Neuronal stem cell (in vitro differentiated cells): ENCODE measurements at regions not wholly inside any gene's neighbourhood (a gene's known extent, or its start where the extent isn't known, plus 50 kb on each side); places are given as distances from the start of the nearest gene placed in this dataset.
A peak's percentile ranks its signal among the peaks of the same experiment; 100 is the strongest.

ENCODE experiments used
- DNase-seq: peaks from one replicate; pipeline ENCODE4 v3.0.0-alpha.2; 2013; ENCODE audit warnings: low spot score
- H2AFZ ChIP-seq: one replicate; pipeline ENCODE4 v1.6.1; 2013; ENCODE audit warnings: mild to moderate bottlenecking, low read length, inconsistent platforms
- H2AK5ac ChIP-seq: 2 replicates; pipeline ENCODE4 v1.6.1; 2013; ENCODE audit warnings: low read depth, mild to moderate bottlenecking, inconsistent platforms, low read length, moderate library complexity, mixed read lengths
- H2BK120ac ChIP-seq: 2 replicates; pipeline ENCODE4 v1.6.1; 2013; ENCODE audit warnings: low read depth, mild to moderate bottlenecking, inconsistent platforms, low read length, moderate library complexity, mixed read lengths
- H2BK12ac ChIP-seq: one replicate; pipeline ENCODE4 v1.6.1; 2013; ENCODE audit warnings: low read length, inconsistent platforms
- H2BK15ac ChIP-seq: 2 replicates; pipeline ENCODE4 v1.6.1; 2013; ENCODE audit warnings: mild to moderate bottlenecking, low read length, inconsistent platforms, mixed read lengths
- H2BK5ac ChIP-seq: one replicate; pipeline ENCODE4 v1.6.1; 2013; ENCODE audit warnings: inconsistent platforms, mild to moderate bottlenecking, low read length, moderate library complexity
- H3K14ac ChIP-seq: one replicate; pipeline ENCODE4 v1.6.1; 2013; ENCODE audit warnings: low read length, inconsistent platforms
- H3K18ac ChIP-seq: 2 replicates; pipeline ENCODE4 v1.6.1; 2013; ENCODE audit warnings: low read length, inconsistent platforms
- H3K23ac ChIP-seq: 2 replicates; pipeline ENCODE4 v1.6.1; 2013; ENCODE audit warnings: low read depth, mild to moderate bottlenecking, mixed read lengths, low read length, inconsistent platforms; ENCODE audit not compliant: poor library complexity
- H3K27ac ChIP-seq: replicated peaks from 3 replicates; pipeline ENCODE4 v1.5.1; 2013; ENCODE audit warnings: low read length, inconsistent platforms
- H3K27me3 ChIP-seq, 3 experiments: 2 replicates each; pipeline ENCODE4 v1.6.1; 2013; ENCODE audit warnings: low read length in 3 of 3, mild to moderate bottlenecking in 2 of 3, inconsistent platforms in 1 of 3, low read depth in 1 of 3, mixed read lengths in 1 of 3, moderate library complexity in 1 of 3; ENCODE audit not compliant: control insufficient read depth in 3 of 3, insufficient read depth in 3 of 3
- H3K36me3 ChIP-seq, 2 donors: replicated peaks in 1 of 2; 2 replicates each; pipeline ENCODE4 v1.6.1; 2013; ENCODE audit warnings: low read length in 2 of 2; ENCODE audit not compliant: control insufficient read depth in 2 of 2, insufficient read depth in 2 of 2
- H3K4ac ChIP-seq: 2 replicates; pipeline ENCODE4 v1.6.1; 2013; ENCODE audit warnings: inconsistent platforms, mild to moderate bottlenecking, low read length, moderate library complexity
- H3K4me1 ChIP-seq, 2 donors: 1 replicate in 1 of 2; 2 replicates in 1 of 2; pipeline ENCODE4 v1.6.1; 2013; ENCODE audit warnings: low read length in 2 of 2, low read depth in 1 of 2; ENCODE audit not compliant: control insufficient read depth in 2 of 2, insufficient read depth in 1 of 2
- H3K4me2 ChIP-seq: one replicate; pipeline ENCODE4 v1.6.1; 2013; ENCODE audit warnings: mild to moderate bottlenecking, low read length, inconsistent platforms; ENCODE audit not compliant: insufficient read depth, poor library complexity, severe bottlenecking
- H3K4me3 ChIP-seq, 2 donors: 2 replicates each; pipeline ENCODE4 v1.5.1; 2013; ENCODE audit warnings: low read length in 2 of 2, mild to moderate bottlenecking in 2 of 2, inconsistent platforms in 1 of 2, moderate library complexity in 1 of 2
- H3K79me1 ChIP-seq: one replicate; pipeline ENCODE4 v1.6.1; 2013; ENCODE audit warnings: low read depth, mild to moderate bottlenecking, inconsistent platforms, low read length, moderate library complexity
- H3K9ac ChIP-seq: one replicate; pipeline ENCODE4 v1.6.1; 2013; ENCODE audit warnings: mild to moderate bottlenecking, low read depth, low read length, inconsistent platforms; ENCODE audit not compliant: poor library complexity
- H3K9me3 ChIP-seq, 2 donors: replicated peaks in 1 of 2; 2 replicates each; pipeline versions ENCODE3 to v1.6.1; 2013; ENCODE audit warnings: low read length in 2 of 2, mild to moderate bottlenecking in 2 of 2, inconsistent platforms in 1 of 2, low read depth in 1 of 2, mixed read lengths in 1 of 2, moderate library complexity in 1 of 2; ENCODE audit not compliant: control insufficient read depth in 2 of 2, insufficient read depth in 1 of 2
- H4K8ac ChIP-seq: one replicate; pipeline ENCODE4 v1.6.1; 2013; ENCODE audit warnings: low read depth, mild to moderate bottlenecking, inconsistent platforms, low read length, moderate library complexity
- H4K91ac ChIP-seq: one replicate; pipeline ENCODE4 v1.6.1; 2013; ENCODE audit warnings: low read length, low read depth, mild to moderate bottlenecking, inconsistent platforms; ENCODE audit not compliant: poor library complexity
- WGBS, 2 donors: extraction: QIAGEN DNeasy Blood & Tissue Kit; methylation state at CpG; one replicate each; pipeline ENCODE4 v1.1.7; 2013; ENCODE audit warnings: missing lambda C conversion rate in 2 of 2, mixed read lengths in 1 of 2; ENCODE audit not compliant: insufficient read length in 2 of 2, insufficient replicate concordance in 1 of 2; ENCODE audit errors: extremely low coverage in 2 of 2; 5-methylcytosine and 5-hydroxymethylcytosine counted together

- no peaks in the 10 kb centered on the region for H3K79me1 ChIP-seq
- H3K36me3 ChIP-seq, result no peaks in the 10 kb centered on the region
- H2AFZ ChIP-seq, result peak overlapping the region; percentile 21
- peak overlapping the region; percentile 14 for H3K27ac ChIP-seq
- no peak overlapping the region for H3K23ac ChIP-seq
- H3K9me3 ChIP-seq, result peaks cover 0 to 10% of the 10 kb centered on the region in 2 donors
- no peak overlapping the region for H2BK12ac ChIP-seq
- H3K18ac ChIP-seq, result no peak overlapping the region
- no peak overlapping the region for H3K4me3 ChIP-seq
- no peak overlapping the region for H2AK5ac ChIP-seq
- H3K14ac ChIP-seq, result no peak overlapping the region
- no peak overlapping the region for H2BK120ac ChIP-seq
- H3K4ac ChIP-seq, result no peak overlapping the region
- no peak overlapping the region for H2BK15ac ChIP-seq
- no peak overlapping the region for H2BK5ac ChIP-seq
- H3K4me1 ChIP-seq, result peaks cover 7 to 12% of the 10 kb centered on the region in 2 donors
- no peak overlapping the region for H3K4me2 ChIP-seq
- H3K27me3 ChIP-seq, result no peaks in the 10 kb centered on the region
- no peak overlapping the region for H4K8ac ChIP-seq
- no peak overlapping the region for H3K9ac ChIP-seq
- no peak overlapping the region for H4K91ac ChIP-seq
- DNase-seq, result no peak
- no CpG with 5 or more reads among the region's 1 CpG for WGBS, 2 donors
Observed at GRCh38 chr9:105957830-105958229, 263.5 kb downstream of the TMEM38B start.

- peak overlapping the region; percentile 12 for H3K27ac ChIP-seq
- DNase-seq, result no peak
- WGBS, 2 donors, result no CpG with 5 or more reads among the region's 3 CpGs
- no peak overlapping the region for H2AK5ac ChIP-seq
- H2BK5ac ChIP-seq, result no peak overlapping the region
- H3K14ac ChIP-seq, result no peak overlapping the region
- H3K4ac ChIP-seq, result no peak overlapping the region
- no peak overlapping the region for H4K91ac ChIP-seq
- no peaks in the 10 kb centered on the region for H3K79me1 ChIP-seq
- no peak overlapping the region for H2BK15ac ChIP-seq
- H3K9ac ChIP-seq, result no peak overlapping the region
- no peak overlapping the region for H3K4me3 ChIP-seq
- no peak overlapping the region for H2BK12ac ChIP-seq
- no peak overlapping the region for H3K18ac ChIP-seq
- no peak overlapping the region for H2AFZ ChIP-seq
- no peak overlapping the region for H3K23ac ChIP-seq
- H3K27me3 ChIP-seq, result no peaks in the 10 kb centered on the region
- no peak overlapping the region for H3K4me2 ChIP-seq
- H2BK120ac ChIP-seq, result no peak overlapping the region
- H4K8ac ChIP-seq, result no peak overlapping the region
- no peaks in the 10 kb centered on the region for H3K36me3 ChIP-seq
- peaks cover 0 to 10% of the 10 kb centered on the region in 2 donors for H3K9me3 ChIP-seq
- peaks cover 9 to 12% of the 10 kb centered on the region in 2 donors for H3K4me1 ChIP-seq
Observed at GRCh38 chr9:105958587-105958986, 264.2 kb downstream of the TMEM38B start.

DNA sequence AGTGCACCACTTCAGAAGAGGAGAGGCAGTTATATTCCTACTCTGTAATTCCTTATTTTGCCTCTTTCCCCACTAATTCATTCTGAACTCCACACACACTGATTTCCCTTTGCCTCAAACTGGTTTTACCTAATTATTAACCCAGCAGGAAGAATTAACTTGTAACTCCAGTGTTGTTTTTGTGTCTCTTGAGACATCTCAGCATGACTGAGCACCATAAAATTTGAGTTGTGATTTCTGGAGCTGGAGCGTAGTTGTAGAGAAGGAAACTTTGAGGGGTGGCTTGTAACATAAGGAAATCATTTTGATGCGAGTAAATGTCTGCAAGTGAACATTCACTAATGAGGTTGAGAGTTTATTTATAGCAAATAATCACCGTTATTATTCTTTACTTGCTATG is 265.2 kb downstream of the TMEM38B start:
- WGBS, 2 donors, result no CpG with 5 or more reads among the region's 3 CpGs
- no peak overlapping the region for H3K4ac ChIP-seq
- no peak overlapping the region for H3K4me3 ChIP-seq
- H3K9me3 ChIP-seq, result peaks cover 0 to 10% of the 10 kb centered on the region in 2 donors
- H2AFZ ChIP-seq, result peak overlapping the region; percentile 57
- H3K36me3 ChIP-seq, result no peaks in the 10 kb centered on the region
- no peaks in the 10 kb centered on the region for H3K79me1 ChIP-seq
- H4K91ac ChIP-seq, result no peak overlapping the region
- H2BK12ac ChIP-seq, result no peak overlapping the region
- H2AK5ac ChIP-seq, result no peak overlapping the region
- no peak overlapping the region for H2BK15ac ChIP-seq
- H2BK120ac ChIP-seq, result no peak overlapping the region
- H3K4me1 ChIP-seq, result peaks cover 9 to 13% of the 10 kb centered on the region in 2 donors
- no peak overlapping the region for H3K18ac ChIP-seq
- no peaks in the 10 kb centered on the region for H3K27me3 ChIP-seq
- no peak overlapping the region for H3K14ac ChIP-seq
- H3K9ac ChIP-seq, result no peak overlapping the region
- H2BK5ac ChIP-seq, result no peak overlapping the region
- no peak for DNase-seq
- H3K27ac ChIP-seq, result no peak overlapping the region
- no peak overlapping the region for H3K23ac ChIP-seq
- H4K8ac ChIP-seq, result no peak overlapping the region
- H3K4me2 ChIP-seq, result no peak overlapping the region

DNA sequence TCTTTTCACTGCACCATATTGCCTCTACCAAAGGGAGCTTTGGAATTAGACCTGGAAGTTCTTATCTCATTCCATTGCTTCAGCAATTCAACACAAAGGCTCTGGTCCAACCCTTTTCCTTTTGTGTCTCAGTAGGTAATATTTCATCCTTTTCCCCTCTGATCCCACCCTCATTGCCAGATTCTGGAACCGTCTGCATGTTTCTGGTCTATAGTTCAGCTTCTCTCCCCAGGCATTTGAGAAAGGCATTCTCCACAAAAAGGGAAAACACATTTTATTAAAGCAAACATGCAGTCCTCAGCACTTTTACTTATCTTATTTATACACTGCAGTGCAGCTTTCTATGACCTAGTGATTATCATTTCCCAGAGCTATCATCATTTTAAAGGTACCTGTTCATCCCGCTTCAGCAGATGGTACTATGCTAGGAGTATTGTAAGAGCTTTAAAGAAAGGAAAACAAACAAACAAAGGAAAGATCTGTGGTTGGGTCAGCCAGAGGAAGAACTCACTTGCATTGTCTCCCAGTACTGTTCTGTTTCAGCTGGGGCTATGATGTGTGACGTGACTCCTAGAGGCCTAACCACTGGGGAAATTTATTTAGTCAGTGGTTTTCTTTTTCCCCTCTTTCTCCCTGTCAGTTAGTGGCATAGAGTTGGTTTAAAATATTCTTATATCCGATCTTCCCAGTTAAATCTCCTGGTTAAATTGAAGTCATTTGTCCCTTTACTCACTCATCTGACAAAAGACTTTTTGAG is 269.2 kb downstream of the TMEM38B start:
- no CpG with 5 or more reads among the region's 4 CpGs for WGBS, 2 donors
- H2BK12ac ChIP-seq, result no peak overlapping the region
- H3K27me3 ChIP-seq, result no peaks in the 10 kb centered on the region
- no peak overlapping the region for H3K18ac ChIP-seq
- H3K27ac ChIP-seq, result no peak overlapping the region
- no peak overlapping the region for H3K9ac ChIP-seq
- DNase-seq, result no peak
- H2BK15ac ChIP-seq, result no peak overlapping the region
- H3K9me3 ChIP-seq, result no peaks in the 10 kb centered on the region
- H3K36me3 ChIP-seq, result no peaks in the 10 kb centered on the region
- H3K4me1 ChIP-seq, result peaks cover 5 to 14% of the 10 kb centered on the region in 2 donors
- no peak overlapping the region for H2AK5ac ChIP-seq
- H4K91ac ChIP-seq, result no peak overlapping the region
- no peak overlapping the region for H3K4me3 ChIP-seq
- H3K4ac ChIP-seq, result no peak overlapping the region
- peak overlapping the region; percentile 48 for H2AFZ ChIP-seq
- no peaks in the 10 kb centered on the region for H3K79me1 ChIP-seq
- no peak overlapping the region for H4K8ac ChIP-seq
- H3K4me2 ChIP-seq, result no peak overlapping the region
- no peak overlapping the region for H3K14ac ChIP-seq
- H2BK120ac ChIP-seq, result no peak overlapping the region
- H3K23ac ChIP-seq, result no peak overlapping the region
- no peak overlapping the region for H2BK5ac ChIP-seq
